NCI-H1092 treated with DMSO at 0.1 percent for 48 hours (cell line): ENCODE measurements at regions not wholly inside any gene's neighbourhood (a gene's known extent, or its start where the extent isn't known, plus 50 kb on each side); places are given as distances from the start of the nearest gene placed in this dataset.
"Not testable (repeated sequence)": the region's sequence is repeated elsewhere in the genome, so short reads cannot be mapped to it uniquely, and the experiment has no call there.

Experiments
- DNase-seq: peaks from one replicate; lab custom pipeline; 2025; lab: John Stamatoyannopoulos, UW

- no peak for DNase-seq
Measured at GRCh38 chr12:84495711-84496110, 416.9 kb downstream of the SLC6A15 start.

DNA sequence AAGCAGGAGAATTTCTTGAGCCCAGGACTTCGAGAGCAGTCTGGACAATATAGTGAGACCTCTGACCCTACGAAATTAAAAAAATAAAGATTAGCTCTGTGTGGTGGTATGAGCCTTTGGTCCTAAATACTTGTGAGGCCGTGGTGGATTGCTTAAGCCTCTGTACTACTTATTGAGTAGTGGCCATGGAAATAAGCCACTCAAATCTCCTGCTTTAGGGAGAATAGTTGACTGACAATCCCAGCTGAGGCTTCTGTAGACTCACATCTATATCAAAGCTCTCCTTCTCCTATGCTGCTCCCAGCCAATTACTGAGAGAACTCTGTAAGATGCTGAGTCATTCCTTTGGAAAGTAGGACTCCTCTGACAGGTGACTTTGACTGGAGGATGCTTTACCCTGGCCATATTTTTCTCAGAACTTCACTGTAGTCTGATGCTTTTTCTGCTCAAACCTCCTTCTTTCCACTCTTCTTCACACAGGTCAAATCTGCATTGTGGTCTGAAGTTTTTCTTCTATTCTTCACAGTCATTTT is 420.2 kb downstream of the SLC6A15 start:
- no peak for DNase-seq

- no peak for DNase-seq
Measured at GRCh38 chr12:84484798-84485197, 427.8 kb downstream of the SLC6A15 start.

DNA sequence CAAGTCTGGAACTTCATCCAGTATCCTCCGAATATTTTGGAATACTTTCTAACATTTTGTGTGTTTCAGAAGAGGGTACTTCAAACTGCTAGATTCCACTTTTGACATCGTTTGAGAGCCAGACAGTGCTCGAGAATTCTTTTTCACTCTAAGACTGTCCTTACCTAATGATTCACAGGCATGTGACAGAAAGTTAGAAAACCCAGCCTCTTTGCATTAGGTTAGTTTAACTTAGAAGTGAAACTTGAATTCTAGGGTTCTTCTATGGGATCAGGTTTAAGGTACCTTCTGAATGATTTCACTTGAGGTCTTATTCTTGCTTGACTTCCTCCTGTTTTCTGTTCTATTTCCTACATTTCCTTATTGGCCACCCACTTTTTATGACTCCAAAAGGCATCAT is 431.8 kb downstream of the SLC6A15 start:
- no peak for DNase-seq

DNA sequence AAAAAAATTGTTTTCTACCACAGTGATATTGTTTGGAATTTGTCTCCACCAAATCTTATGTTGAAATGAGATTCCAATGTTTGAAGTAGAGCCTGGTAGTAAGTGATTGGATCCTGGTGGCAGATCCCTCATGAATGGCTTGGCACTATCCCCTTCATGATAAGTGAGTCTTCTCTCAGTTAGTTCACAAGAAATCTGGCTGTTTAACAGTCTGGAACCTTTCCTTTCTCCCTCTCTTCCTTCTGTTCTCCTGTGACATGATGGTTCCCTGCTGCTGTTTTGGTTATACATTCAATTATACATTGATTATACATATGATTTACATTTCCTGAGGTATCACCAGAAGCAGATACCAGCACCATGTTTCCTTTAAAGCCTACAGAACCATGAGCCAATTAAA is 442.2 kb downstream of the SLC6A15 start:
- no peak for DNase-seq

DNA sequence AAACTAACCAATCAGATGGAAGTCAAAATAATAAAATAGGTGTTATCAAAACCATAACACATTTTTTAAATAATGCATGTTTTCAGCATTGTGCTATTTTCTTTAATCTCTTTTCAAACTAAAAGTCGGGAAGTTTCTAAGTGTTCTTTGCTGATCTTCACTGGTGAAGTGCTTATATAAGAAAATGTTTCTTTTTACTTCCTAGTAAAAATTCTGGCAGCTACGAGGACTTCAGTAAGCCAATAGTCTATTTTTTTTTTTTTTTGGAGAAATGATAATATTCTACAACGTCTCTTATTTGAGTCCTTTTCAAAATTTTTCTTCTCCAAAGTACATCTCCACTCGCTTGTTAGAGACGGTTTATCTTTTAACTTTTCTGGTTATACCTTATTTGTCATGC is 448.0 kb downstream of the SLC6A15 start:
- no peak for DNase-seq

DNA sequence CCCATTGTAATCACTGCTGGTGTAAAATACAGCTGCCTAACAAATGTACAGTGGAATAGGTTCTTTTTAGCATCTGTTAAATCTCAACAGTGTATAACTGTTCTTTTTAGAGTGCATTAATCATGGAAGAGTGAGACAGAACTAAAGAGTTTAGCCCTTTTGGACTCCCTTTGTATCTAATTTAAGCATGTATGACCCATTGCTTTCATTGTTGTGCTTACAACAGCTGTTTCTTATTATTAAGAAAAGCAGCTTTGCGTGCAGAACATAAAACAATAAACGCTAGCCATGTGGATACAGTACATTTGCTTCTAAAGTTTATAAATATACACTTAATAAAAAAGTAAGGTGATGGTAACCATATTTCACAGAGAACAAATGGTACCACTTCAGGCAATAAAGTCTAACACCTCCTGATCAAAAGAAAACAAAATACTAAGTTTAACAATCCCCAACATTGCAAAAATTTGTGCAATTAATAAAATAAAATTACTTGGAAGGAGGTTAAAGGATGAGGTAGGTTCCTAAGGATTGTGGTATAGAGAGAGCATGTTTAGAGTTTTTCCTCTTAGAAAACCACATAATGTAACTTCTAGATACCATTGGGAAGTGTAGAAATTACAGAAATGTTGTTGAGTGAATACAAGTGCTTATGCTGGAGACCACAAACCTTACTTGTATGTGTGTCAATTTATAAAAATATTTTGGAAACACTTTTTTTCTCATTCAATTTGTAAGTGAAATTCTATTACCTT is 448.7 kb downstream of the SLC6A15 start:
- no peak for DNase-seq

- no peak for DNase-seq
Measured at GRCh38 chr12:84455598-84455997, 457.0 kb downstream of the SLC6A15 start.

DNA sequence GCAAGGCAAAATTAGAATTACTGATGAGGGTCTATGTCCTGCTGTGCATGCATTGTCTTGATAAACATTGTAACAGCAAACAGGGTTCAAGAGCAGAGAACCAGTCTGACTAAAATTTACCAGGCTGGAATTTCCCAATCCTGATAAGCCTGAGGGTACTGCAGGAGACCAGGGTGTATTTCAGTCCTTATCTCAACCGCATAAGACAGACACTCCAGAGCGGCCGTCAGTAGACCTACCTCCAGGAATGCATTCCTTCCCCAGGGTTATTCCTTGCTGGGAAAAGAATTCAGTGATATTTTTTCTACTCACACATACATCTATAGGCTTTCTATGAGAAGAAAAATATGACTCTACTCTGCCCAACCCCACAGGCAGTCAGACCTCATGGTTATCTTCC is 466.1 kb downstream of the SLC6A15 start:
- DNase-seq = not testable (repeated sequence)

DNA sequence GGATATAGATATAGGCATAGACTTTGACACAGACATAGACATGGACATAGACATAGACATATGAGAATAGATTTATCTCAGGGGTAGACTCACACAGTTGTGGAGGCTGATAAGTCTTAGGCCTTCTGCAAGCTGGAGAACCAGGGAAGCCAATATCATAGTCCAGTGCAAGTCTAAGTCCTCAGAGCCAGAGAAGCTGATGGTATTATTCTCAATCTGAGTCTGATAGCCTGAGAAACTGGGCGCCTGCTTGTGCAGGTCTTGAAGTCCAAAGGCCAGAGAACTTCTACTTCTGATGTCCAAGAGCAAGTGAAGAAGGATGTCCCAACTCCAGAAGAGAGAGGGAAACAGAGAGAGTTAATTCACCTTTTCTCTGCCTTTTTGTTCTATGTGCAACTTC is 476.5 kb downstream of the SLC6A15 start:
- no peak for DNase-seq

DNA sequence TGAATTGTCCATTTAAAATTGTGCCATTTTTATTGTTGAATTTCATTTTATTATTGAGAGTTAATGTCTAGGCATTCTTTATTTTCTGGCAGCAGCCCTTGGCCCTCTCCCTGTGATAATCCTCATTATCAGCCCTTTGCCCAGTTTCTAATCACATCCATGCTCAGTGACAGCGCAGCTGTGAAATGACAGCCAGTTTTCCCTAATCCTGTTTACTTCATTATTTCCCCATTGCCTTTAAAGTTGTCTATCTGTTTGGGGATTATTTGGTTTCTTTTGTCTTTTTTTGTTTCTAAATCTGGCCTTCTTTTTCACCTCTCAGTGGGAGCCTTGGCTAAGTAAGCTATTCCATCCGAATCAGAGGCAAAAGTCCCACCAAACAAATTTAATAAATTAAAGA is 476.9 kb downstream of the SLC6A15 start:
- no peak for DNase-seq

- no peak for DNase-seq
Measured at GRCh38 chr12:84422340-84422739, 490.3 kb downstream of the SLC6A15 start.

GRCh38 chr12:84421103-84421502 is 491.5 kb downstream of the SLC6A15 start:
- DNase-seq = no peak

DNA sequence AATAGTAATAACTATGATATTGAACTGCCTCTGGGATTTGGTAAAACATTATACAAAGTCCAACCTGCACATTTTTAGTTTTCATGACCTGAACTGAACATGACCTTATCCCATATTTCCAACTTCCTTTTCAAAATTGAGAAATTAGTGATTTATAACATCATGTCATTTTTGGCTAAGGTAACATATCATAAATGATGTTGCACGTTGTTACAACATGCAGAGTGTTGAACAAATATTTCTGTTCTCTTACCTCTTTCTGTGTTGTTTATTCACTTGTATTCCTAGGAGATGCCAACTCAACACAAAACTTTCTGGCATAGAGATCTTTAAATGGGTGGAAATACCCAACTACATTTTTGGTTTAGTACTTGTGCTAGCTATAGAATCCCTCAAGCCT is 496.0 kb downstream of the SLC6A15 start:
- DNase-seq = no peak

- no peak for DNase-seq
Measured at GRCh38 chr12:84415946-84416345, 496.7 kb downstream of the SLC6A15 start.

DNA sequence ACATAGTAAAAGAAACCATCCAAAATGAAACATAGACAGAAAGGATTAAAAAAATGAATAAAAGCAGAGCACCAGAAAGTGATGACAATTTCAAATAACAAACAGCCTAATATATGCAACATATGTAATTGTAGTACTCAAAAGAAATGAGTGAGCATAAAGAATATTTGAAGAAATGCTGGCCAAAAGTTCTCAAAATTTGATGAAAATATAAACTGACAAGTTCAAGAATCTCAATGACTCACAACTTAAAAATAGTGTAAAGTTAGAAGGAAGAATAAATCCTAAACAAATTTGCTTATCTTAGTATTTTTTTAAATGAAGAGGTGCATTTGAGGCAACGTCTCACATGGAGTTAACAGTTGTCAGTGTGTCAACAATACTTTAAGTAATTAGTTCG is 498.9 kb downstream of the SLC6A15 start:
- no peak for DNase-seq

DNA sequence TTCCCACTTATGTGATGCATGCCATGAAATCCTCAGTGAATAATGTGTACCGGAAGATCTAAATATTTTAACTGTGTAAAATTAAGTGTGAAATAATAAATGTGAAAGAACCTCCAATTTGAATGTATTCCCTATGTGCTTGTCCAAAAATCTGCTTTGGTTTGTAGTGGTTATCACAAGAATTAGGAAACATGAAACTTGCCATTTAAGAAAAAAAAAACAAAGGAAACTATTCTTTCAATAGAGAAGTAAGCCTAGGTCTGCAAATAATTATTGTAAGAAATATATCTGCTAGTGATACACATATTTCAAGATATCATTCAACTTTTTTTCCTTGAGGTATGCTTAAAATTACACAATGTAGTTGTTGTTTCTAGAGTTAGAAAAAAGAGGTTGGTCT is 500.4 kb downstream of the SLC6A15 start:
- DNase-seq = no peak

- DNase-seq = no peak
Measured at GRCh38 chr12:84411031-84411430, 501.6 kb downstream of the SLC6A15 start.

DNA sequence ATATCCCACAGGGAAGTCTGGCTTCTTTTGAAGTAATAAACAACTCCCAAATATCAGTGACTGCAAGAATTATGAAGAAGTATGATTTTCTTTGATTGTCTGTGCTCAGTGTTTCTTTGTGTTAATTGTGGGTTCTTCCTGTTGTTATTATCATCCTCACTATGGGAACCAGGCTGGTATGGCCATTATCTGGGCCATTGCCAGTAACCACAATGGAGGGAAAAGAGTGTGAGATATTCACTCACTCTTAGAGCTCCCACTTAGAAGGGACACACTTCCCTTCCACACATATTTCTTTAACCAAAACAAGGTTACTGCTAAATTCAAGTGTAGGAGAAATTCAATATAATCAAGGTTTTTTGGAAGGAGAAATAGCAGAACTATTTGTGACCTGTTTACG is 503.7 kb downstream of the SLC6A15 start:
- no peak for DNase-seq

GRCh38 chr12:84406720-84407119 is 505.9 kb downstream of the SLC6A15 start:
- not testable (repeated sequence) for DNase-seq

DNA sequence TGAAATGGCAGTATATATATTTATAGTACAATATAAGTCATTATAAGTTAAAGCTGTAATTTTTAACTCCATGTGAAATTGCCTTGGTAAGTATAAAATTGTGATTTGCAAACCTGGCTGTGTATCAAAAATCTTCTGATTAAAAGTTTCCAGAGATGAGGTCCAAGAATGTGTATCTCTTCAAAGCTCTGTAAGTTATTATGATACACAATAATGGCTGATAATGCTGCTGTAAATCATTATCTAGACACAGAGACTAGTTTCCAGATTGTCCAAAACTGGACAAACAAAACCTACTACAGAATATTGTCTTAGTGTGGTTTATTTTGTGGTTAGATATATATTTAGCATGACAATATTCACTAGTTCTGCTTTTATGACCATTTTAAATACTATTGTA is 514.8 kb downstream of the SLC6A15 start:
- no peak for DNase-seq

DNA sequence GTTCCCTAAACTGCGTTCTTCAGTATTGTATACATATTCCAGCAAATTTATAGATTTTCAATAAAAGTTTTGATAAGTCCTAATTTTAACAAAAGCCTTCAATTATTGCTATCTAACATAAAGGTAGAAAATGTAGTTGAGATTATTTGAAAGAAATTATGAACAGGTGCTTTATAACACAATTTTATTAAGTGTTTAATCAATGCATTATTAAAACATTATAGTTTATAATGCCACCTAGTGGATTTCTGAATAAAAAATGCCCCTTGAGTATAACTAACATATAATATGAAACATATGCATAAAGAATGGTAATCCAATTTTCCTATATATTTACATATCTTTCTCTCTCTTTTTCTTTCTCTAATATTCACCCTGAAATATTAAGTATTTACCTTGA is 515.3 kb downstream of the SLC6A15 start:
- peak; percentile 6 for DNase-seq

- DNase-seq = not testable (repeated sequence)
Measured at GRCh38 chr12:84391176-84391575, 521.4 kb downstream of the SLC6A15 start.

DNA sequence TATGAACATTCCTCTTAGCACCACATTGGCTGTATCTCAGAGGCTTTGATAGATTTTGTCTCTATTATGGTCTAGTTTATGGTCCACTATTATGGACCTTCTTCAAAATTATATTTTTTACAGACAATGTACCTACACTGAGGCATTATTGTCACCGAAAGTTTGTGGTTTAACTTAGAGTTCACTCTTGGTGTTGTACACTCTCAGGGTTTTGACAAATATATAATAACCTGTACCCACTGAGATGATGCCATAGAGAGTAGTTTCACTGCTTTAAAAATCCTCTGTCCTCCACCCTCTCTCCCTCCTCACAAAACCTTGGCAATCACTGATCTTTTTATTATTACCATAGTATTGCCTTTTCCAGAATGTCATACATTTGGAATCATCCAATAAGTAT is 528.2 kb downstream of the SLC6A15 start:
- DNase-seq = no peak
